Cerebellar nuclear complex (tissue), 1 donor: ENCODE measurements at regions not wholly inside any gene's neighbourhood (a gene's known extent, or its start where the extent isn't known, plus 50 kb on each side); places are given as distances from the start of the nearest gene placed in this dataset.
"Not testable (repeated sequence)": the region's sequence is repeated elsewhere in the genome, so short reads cannot be mapped to it uniquely, and the experiment has no call there.

Experiments
- DNase-seq, 2 experiments: peaks; one replicate each; lab custom pipeline; 2025; lab: John Stamatoyannopoulos, UW

GRCh38 chr17:63293323-63294075 lies 152.6 kb downstream of the CYB561 start:
- DNase-seq, result no peak

GRCh38 chr17:63294776-63295175 lies 151.3 kb downstream of the CYB561 start:
- DNase-seq, result no peak

- DNase-seq, result no peak
Measured at GRCh38 chr17:63295288-63295687, 150.8 kb downstream of the CYB561 start.

GRCh38 chr17:63295839-63296590 lies 150.1 kb downstream of the CYB561 start:
- DNase-seq, result no peak

- DNase-seq, result not testable (repeated sequence)
Measured at GRCh38 chr17:63298916-63299315, 147.2 kb downstream of the CYB561 start.

GRCh38 chr17:63304704-63305261 lies 141.3 kb downstream of the CYB561 start:
- DNase-seq, result no peak

GRCh38 chr17:63305857-63306256 lies 140.2 kb downstream of the CYB561 start:
- DNase-seq, result no peak

- no peak for DNase-seq
Measured at GRCh38 chr17:63306855-63307254, 139.3 kb downstream of the CYB561 start.

- no peak for DNase-seq
Measured at GRCh38 chr17:63308272-63308671, 137.8 kb downstream of the CYB561 start.

GRCh38 chr17:63309021-63309420 lies 137.1 kb downstream of the CYB561 start:
- no peak for DNase-seq

- no peak for DNase-seq
Measured at GRCh38 chr17:63311416-63311937, 134.6 kb downstream of the CYB561 start.

GRCh38 chr17:63314761-63315160 lies 131.3 kb downstream of the CYB561 start:
- no peak for DNase-seq

GRCh38 chr17:63316100-63316499 lies 130.0 kb downstream of the CYB561 start:
- no peak for DNase-seq

GRCh38 chr17:63317166-63317840 lies 128.8 kb downstream of the CYB561 start:
- no peak for DNase-seq

- DNase-seq, result no peak
Measured at GRCh38 chr17:63325808-63326207, 120.3 kb downstream of the CYB561 start.

GRCh38 chr17:63329876-63330275 lies 116.2 kb downstream of the CYB561 start:
- no peak for DNase-seq

GRCh38 chr17:63331301-63332061 lies 114.6 kb downstream of the CYB561 start:
- no peak for DNase-seq

- no peak for DNase-seq
Measured at GRCh38 chr17:63332286-63332685, 113.8 kb downstream of the CYB561 start.

- DNase-seq, result no peak
Measured at GRCh38 chr17:63333869-63334268, 112.2 kb downstream of the CYB561 start.

- DNase-seq, result no peak
Measured at GRCh38 chr17:63335831-63336230, 110.3 kb downstream of the CYB561 start.

- DNase-seq, result no peak
Measured at GRCh38 chr17:63337579-63337978, 108.5 kb downstream of the CYB561 start.
